H9 (cell line): ENCODE measurements at regions not wholly inside any gene's neighbourhood (a gene's known extent, or its start where the extent isn't known, plus 50 kb on each side); places are given as distances from the start of the nearest gene placed in this dataset.

ENCODE experiments used
- DNase-seq: peaks from one replicate; pipeline ENCODE4 v3.0.0-alpha.2; 2017
- H2AFZ ChIP-seq: one replicate; pipeline ENCODE4 v1.6.1; 2013; ENCODE audit warnings: mild to moderate bottlenecking, low read length, control low read depth, moderate library complexity
- H2AK5ac ChIP-seq: 2 replicates; pipeline ENCODE4 v1.6.1; 2013; ENCODE audit warnings: low read length, control low read depth, mixed read lengths; ENCODE audit not compliant: insufficient read length
- H2BK120ac ChIP-seq: one replicate; pipeline ENCODE4 v1.6.1; 2013; ENCODE audit warnings: low read depth, mild to moderate bottlenecking, low read length, control low read depth, inconsistent platforms; ENCODE audit not compliant: poor library complexity, severe bottlenecking
- H2BK12ac ChIP-seq: 2 replicates; pipeline ENCODE4 v1.6.1; 2013; ENCODE audit warnings: low read length, control low read depth, mixed read lengths, low read depth; ENCODE audit not compliant: insufficient read length
- H2BK15ac ChIP-seq: 2 replicates; pipeline ENCODE4 v1.6.1; 2013; ENCODE audit warnings: low read depth, low read length, control low read depth
- H2BK20ac ChIP-seq: one replicate; pipeline ENCODE4 v1.6.1; 2013; ENCODE audit warnings: low read depth, mild to moderate bottlenecking, low read length, control low read depth, inconsistent platforms; ENCODE audit not compliant: poor library complexity, severe bottlenecking
- H2BK5ac ChIP-seq: 2 replicates; pipeline ENCODE4 v1.6.1; 2013; ENCODE audit warnings: low read length, control low read depth, mixed read lengths; ENCODE audit not compliant: insufficient read length
- H3K14ac ChIP-seq: 2 replicates; pipeline ENCODE4 v1.6.1; 2013; ENCODE audit warnings: low read length, control low read depth; ENCODE audit not compliant: insufficient read depth
- H3K18ac ChIP-seq: 2 replicates; pipeline ENCODE4 v1.6.1; 2013; ENCODE audit warnings: low read depth, mild to moderate bottlenecking, mixed read lengths, low read length, control low read depth; ENCODE audit not compliant: insufficient read length
- H3K23ac ChIP-seq: 2 replicates; pipeline ENCODE4 v1.6.1; 2013; ENCODE audit warnings: low read length, control low read depth, mixed read lengths, low read depth; ENCODE audit not compliant: insufficient read length
- H3K23me2 ChIP-seq: 2 replicates; pipeline ENCODE4 v1.6.1; 2013; ENCODE audit warnings: low read depth, mild to moderate bottlenecking, mixed read lengths, low read length, control low read depth; ENCODE audit not compliant: insufficient read length, poor library complexity, severe bottlenecking
- H3K27ac ChIP-seq: 2 replicates; pipeline ENCODE4 v1.5.1; 2013; ENCODE audit warnings: low read length, control low read depth, mixed read lengths, low read depth; ENCODE audit not compliant: insufficient read length
- H3K27me3 ChIP-seq: 2 replicates; pipeline ENCODE4 v1.6.1; 2013; ENCODE audit warnings: low read length, control low read depth, inconsistent platforms; ENCODE audit not compliant: insufficient read depth
- H3K4ac ChIP-seq: 2 replicates; pipeline ENCODE4 v1.6.1; 2013; ENCODE audit warnings: low read depth, mild to moderate bottlenecking, control low read depth, inconsistent platforms, low read length, moderate library complexity
- H3K4me1 ChIP-seq: 2 replicates; pipeline ENCODE4 v1.6.1; 2013; ENCODE audit warnings: low read length, control low read depth, inconsistent platforms; ENCODE audit not compliant: insufficient read depth
- H3K4me2 ChIP-seq: 2 replicates; pipeline ENCODE4 v1.6.1; 2013; ENCODE audit warnings: low read length, control low read depth, mixed read lengths; ENCODE audit not compliant: insufficient read length, insufficient read depth
- H3K56ac ChIP-seq: 2 replicates; pipeline ENCODE4 v1.6.1; 2013; ENCODE audit warnings: low read depth, mild to moderate bottlenecking, mixed read lengths, low read length, control low read depth; ENCODE audit not compliant: insufficient read length
- H3K79me1 ChIP-seq: 2 replicates; pipeline ENCODE4 v1.6.1; 2013; ENCODE audit warnings: low read depth, mild to moderate bottlenecking, moderate library complexity, low read length, control low read depth, inconsistent platforms; ENCODE audit not compliant: insufficient read depth, poor library complexity, severe bottlenecking
- H3K79me2 ChIP-seq: 2 replicates; pipeline ENCODE4 v1.6.1; 2013; ENCODE audit warnings: low read length, control low read depth, inconsistent platforms; ENCODE audit not compliant: insufficient read depth
- H3K9ac ChIP-seq: 2 replicates; pipeline ENCODE4 v1.6.1; 2013; ENCODE audit warnings: low read length, control low read depth, mixed read lengths; ENCODE audit not compliant: insufficient read length; ENCODE audit errors: extremely low read depth
- H3K9me3 ChIP-seq: one replicate; pipeline ENCODE4 v1.6.1; 2013; ENCODE audit warnings: low read depth, low read length, inconsistent platforms; ENCODE audit not compliant: control insufficient read depth
- H3T11ph ChIP-seq: one replicate; pipeline ENCODE4 v1.6.1; 2013; ENCODE audit warnings: mild to moderate bottlenecking, low read length, control low read depth, inconsistent platforms
- H4K20me1 ChIP-seq: one replicate; pipeline ENCODE4 v1.6.1; 2013; ENCODE audit not compliant: control insufficient read depth, insufficient read length, insufficient read depth
- H4K5ac ChIP-seq: 2 replicates; pipeline ENCODE4 v1.6.1; 2013; ENCODE audit warnings: low read depth, mild to moderate bottlenecking, mixed read lengths, low read length, control low read depth; ENCODE audit not compliant: insufficient read length
- H4K8ac ChIP-seq: replicated peaks from 2 replicates; pipeline ENCODE4 v1.6.1; 2013; ENCODE audit warnings: low read length, control low read depth, mixed read lengths, low read depth; ENCODE audit not compliant: insufficient read length
- H4K91ac ChIP-seq: 2 replicates; pipeline ENCODE4 v1.6.1; 2013; ENCODE audit warnings: low read depth, mild to moderate bottlenecking, moderate library complexity, mixed read lengths, low read length, control low read depth; ENCODE audit not compliant: insufficient read length
- H3K27ac Mint-ChIP-seq, 3 experiments: 2 replicates in 2 of 3; 3 replicates in 1 of 3; pipeline ENCODE4 v1.8.0; 2020 to 2021; ENCODE audit warnings: mixed read lengths in 3 of 3, mild to moderate bottlenecking in 1 of 3, moderate library complexity in 1 of 3
- H3K27me3 Mint-ChIP-seq: 2 replicates; pipeline ENCODE4 v1.8.0; 2021; ENCODE audit warnings: low read depth, mild to moderate bottlenecking, moderate library complexity, mixed read lengths
- H3K36me3 Mint-ChIP-seq, 3 experiments: 2 replicates in 2 of 3; 3 replicates in 1 of 3; pipeline ENCODE4 v1.8.0; 2020 to 2021; ENCODE audit warnings: low read depth in 3 of 3, mixed read lengths in 3 of 3; ENCODE audit not compliant: insufficient read depth in 1 of 3
- H3K4me1 Mint-ChIP-seq, 2 experiments: 2 replicates each; pipeline ENCODE4 v1.8.0; 2020; ENCODE audit warnings: mixed read lengths in 2 of 2
- H3K4me3 Mint-ChIP-seq, 2 experiments: 2 replicates in 1 of 2; 3 replicates in 1 of 2; pipeline ENCODE4 v1.8.0; 2020 to 2021; ENCODE audit warnings: mild to moderate bottlenecking in 2 of 2, mixed read lengths in 2 of 2, moderate library complexity in 1 of 2
- H3K9me3 Mint-ChIP-seq, 2 experiments: 2 replicates in 1 of 2; 3 replicates in 1 of 2; pipeline ENCODE4 v1.8.0; 2020; ENCODE audit warnings: mild to moderate bottlenecking in 2 of 2, mixed read lengths in 2 of 2, moderate library complexity in 1 of 2
- WGBS: extraction: QIAGEN DNeasy Blood & Tissue Kit; methylation state at CpG from one replicate; pipeline ENCODE4 v1.1.7; 2013; ENCODE audit warnings: missing lambda C conversion rate, low lambda C conversion rate, mixed read lengths; ENCODE audit not compliant: insufficient read length; ENCODE audit errors: extremely low coverage; 5-methylcytosine and 5-hydroxymethylcytosine counted together
- TF ChIP-seq, protein P1 (sequence below): fragments of 200-600 bp; sonication (generic); conservative IDR thresholded peaks from 3 replicates; pipeline ENCODE4 v1.8.0; 2021; ENCODE audit warnings: antibody characterized with exemption, mild to moderate bottlenecking

DNA sequence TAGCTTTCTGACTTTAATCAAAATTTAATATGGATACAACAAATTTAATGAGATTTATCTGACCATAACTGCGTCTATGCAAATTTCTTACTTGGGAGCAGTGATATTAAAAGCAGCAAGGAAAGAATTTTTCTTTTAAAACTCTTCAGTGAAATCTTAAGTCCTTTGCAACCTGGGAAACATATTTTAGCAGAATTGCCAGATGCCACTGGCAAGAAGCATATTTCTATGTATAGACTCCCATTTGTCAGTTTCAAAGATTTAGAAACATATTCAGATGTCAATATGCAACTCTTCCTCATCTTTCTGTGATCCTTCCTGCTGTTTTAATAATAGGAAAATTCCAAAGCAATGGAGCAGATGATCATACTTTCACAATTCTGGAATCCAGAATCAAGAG, 911.3 kb downstream of the LUZP2 start:
- Histone ChIP-seq H3K14ac (no peak overlapping the region), H3K4me2 (no peak overlapping the region), H4K91ac (no peak overlapping the region), H2BK20ac (no peak overlapping the region), H3K18ac (no peak overlapping the region), H3K4ac (no peak overlapping the region), H3K56ac (no peak overlapping the region), H3K4me1 (no peaks in the 10 kb centered on the region), H4K20me1 (no peaks in the 10 kb centered on the region), H3K27me3 (no peaks in the 10 kb centered on the region), H3K9ac (no peak overlapping the region), H3T11ph (no peak overlapping the region), H2AFZ (no peak overlapping the region), H2BK15ac (no peak overlapping the region), H2BK12ac (no peak overlapping the region), H4K8ac (no peak overlapping the region), H3K23ac (no peak overlapping the region), H2BK5ac (no peak overlapping the region), H3K23me2 (no peaks in the 10 kb centered on the region), H3K79me2 (no peaks in the 10 kb centered on the region), H3K27ac (no peak overlapping the region), H4K5ac (no peak overlapping the region), H3K79me1 (no peaks in the 10 kb centered on the region), H2AK5ac (no peak overlapping the region), H2BK120ac (no peak overlapping the region), H3K9me3 (no peaks in the 10 kb centered on the region)
- H3K36me3 Mint-ChIP-seq = no peaks in the 10 kb centered on the region
- no peaks in the 10 kb centered on the region for H3K27me3 Mint-ChIP-seq
- H3K27ac Mint-ChIP-seq = no peak overlapping the region
- WGBS = no CpG with 5 or more reads among the region's 1 CpG
- H3K9me3 Mint-ChIP-seq = no peaks in the 10 kb centered on the region
- TF ChIP-seq, protein P1, sequence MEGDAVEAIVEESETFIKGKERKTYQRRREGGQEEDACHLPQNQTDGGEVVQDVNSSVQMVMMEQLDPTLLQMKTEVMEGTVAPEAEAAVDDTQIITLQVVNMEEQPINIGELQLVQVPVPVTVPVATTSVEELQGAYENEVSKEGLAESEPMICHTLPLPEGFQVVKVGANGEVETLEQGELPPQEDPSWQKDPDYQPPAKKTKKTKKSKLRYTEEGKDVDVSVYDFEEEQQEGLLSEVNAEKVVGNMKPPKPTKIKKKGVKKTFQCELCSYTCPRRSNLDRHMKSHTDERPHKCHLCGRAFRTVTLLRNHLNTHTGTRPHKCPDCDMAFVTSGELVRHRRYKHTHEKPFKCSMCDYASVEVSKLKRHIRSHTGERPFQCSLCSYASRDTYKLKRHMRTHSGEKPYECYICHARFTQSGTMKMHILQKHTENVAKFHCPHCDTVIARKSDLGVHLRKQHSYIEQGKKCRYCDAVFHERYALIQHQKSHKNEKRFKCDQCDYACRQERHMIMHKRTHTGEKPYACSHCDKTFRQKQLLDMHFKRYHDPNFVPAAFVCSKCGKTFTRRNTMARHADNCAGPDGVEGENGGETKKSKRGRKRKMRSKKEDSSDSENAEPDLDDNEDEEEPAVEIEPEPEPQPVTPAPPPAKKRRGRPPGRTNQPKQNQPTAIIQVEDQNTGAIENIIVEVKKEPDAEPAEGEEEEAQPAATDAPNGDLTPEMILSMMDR = no peak
- no peak overlapping the region for H3K4me3 Mint-ChIP-seq
- DNase-seq = no peak
- H3K4me1 Mint-ChIP-seq = no peaks in the 10 kb centered on the region
